NCI-H1092 treated with DMSO at 0.1 percent for 48 hours (cell line): ENCODE measurements at regions not wholly inside any gene's neighbourhood (a gene's known extent, or its start where the extent isn't known, plus 50 kb on each side); places are given as distances from the start of the nearest gene placed in this dataset.

Experiments used
- DNase-seq: peaks from one replicate; lab custom pipeline; 2025; lab: John Stamatoyannopoulos, UW

- DNase-seq = no peak
Observed at GRCh38 chr7:130912862-130913638, 179.0 kb upstream of the KLF14 start.

- DNase-seq = no peak
Observed at GRCh38 chr7:130913639-130914553, 179.9 kb upstream of the KLF14 start.

GRCh38 chr7:130914554-130915294 lies 180.7 kb upstream of the KLF14 start:
- DNase-seq = no peak

GRCh38 chr7:130917669-130918128 lies 183.7 kb upstream of the KLF14 start:
- DNase-seq = no peak

GRCh38 chr7:130918129-130919052 lies 184.4 kb upstream of the KLF14 start:
- DNase-seq = no peak

GRCh38 chr7:130919316-130920103 lies 185.5 kb upstream of the KLF14 start:
- DNase-seq = no peak

GRCh38 chr7:130920122-130920521 lies 186.1 kb upstream of the KLF14 start:
- DNase-seq = no peak

- peak; percentile 83 for DNase-seq
Observed at GRCh38 chr7:130921391-130922180, 187.6 kb upstream of the KLF14 start.

- no peak for DNase-seq
Observed at GRCh38 chr7:130922206-130923112, 188.5 kb upstream of the KLF14 start.

- no peak for DNase-seq
Observed at GRCh38 chr7:130923365-130923764, 189.4 kb upstream of the KLF14 start.

- DNase-seq = no peak
Observed at GRCh38 chr7:130923930-130924329, 189.9 kb upstream of the KLF14 start.

GRCh38 chr7:130925136-130925794 lies 191.3 kb upstream of the KLF14 start:
- DNase-seq = no peak

- DNase-seq = no peak
Observed at GRCh38 chr7:130926001-130926691, 192.1 kb upstream of the KLF14 start.

GRCh38 chr7:130927062-130927461 lies 193.1 kb upstream of the KLF14 start:
- no peak for DNase-seq

- no peak for DNase-seq
Observed at GRCh38 chr7:130927564-130927963, 193.6 kb upstream of the KLF14 start.

- DNase-seq = no peak
Observed at GRCh38 chr7:130929896-130930659, 196.1 kb upstream of the KLF14 start.
